ENCODE measurements at regions not wholly inside any gene's neighbourhood (a gene's known extent, or its start where the extent isn't known, plus 50 kb on each side); places are given as distances from the start of the nearest gene placed in this dataset.

DNA sequence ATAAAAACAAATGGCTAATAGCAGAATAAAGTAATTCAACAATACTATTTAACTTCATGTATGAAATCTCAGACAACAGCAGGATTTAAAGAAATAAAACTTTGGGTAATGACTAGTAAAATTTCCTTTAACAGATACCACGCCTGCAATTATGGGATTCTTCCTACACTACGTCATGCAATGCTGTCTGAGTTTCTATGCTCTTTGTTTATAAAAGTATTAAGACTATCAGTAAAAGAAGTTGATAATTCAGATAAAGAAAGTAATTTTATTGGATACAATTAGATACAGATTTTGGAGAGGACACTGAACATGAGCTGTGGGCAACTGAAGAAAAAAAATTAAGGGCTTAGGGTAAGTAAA lies 308.4 kb upstream of the LRFN5 start:
- Histone ChIP-seq H3K36me3 (ENCODE audit: control insufficient read depth in 3 of 3, insufficient read depth in 2 of 3, low read depth in 1 of 3, low read length in 3 of 3) (no peaks in the 10 kb centered on the region), H3K4me3 (ENCODE audit: low read depth in 1 of 3, low read length in 3 of 3) (no peak overlapping the region), H3K4me1 (ENCODE audit: control insufficient read depth in 3 of 3, insufficient read depth in 2 of 3, low read depth in 1 of 3, low read length in 2 of 3) (no peaks in the 10 kb centered on the region), H3K27me3 (ENCODE audit: control insufficient read depth in 3 of 3, insufficient read depth in 3 of 3, low read length in 3 of 3) (no peaks in the 10 kb centered on the region), H3K9me3 (ENCODE audit: control insufficient read depth in 2 of 2, insufficient read depth in 1 of 2, low read depth in 1 of 2, low read length in 1 of 2) (no peaks in the 10 kb centered on the region), H3K27ac (ENCODE audit: low read depth in 1 of 3, low read length in 2 of 3) (no peak overlapping the region)
- FAIRE-seq (no peak), DNase-seq (no peak)
- WGBS, 3 donors: 32 to 64% (median 46%) methylated on average over 2 of the region's 2 CpGs

DNA sequence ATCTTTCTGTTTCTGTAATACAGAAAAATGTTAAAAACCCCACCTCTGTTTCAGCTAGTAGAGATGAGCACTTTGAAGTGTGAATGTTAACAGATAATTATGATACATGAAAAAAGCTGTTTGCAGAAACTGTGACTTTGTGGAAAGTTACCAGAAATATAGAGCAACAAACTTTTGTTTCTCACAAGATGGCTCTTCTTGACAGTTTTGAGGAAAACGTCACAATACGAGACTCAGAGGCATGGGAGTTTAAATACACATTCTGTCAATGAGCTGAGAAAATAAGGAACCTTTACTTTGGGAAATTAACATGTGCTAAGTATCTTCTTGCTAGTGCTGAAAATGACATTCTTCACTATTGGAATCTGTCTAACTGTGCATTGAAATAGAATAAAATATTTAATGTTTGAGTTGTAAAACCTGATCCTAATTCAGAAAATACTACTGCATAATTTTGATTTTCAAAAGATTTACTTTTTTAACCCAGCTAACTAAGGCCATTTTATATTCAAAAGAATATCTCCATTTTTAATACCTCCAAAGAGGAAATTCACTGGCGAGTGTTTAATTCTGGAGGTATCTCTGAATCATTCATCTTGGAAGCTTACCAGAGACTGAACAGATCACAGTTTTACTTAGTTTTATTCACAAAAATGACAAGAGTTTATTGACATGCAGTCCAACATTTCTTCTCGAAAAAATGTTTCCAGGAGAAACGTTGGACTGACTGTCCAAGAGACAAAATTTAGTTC lies 308.9 kb upstream of the LRFN5 start:
- Histone ChIP-seq H3K4me3 (ENCODE audit: low read depth in 1 of 3, low read length in 3 of 3) (no peak overlapping the region), H3K36me3 (ENCODE audit: control insufficient read depth in 3 of 3, insufficient read depth in 2 of 3, low read depth in 1 of 3, low read length in 3 of 3) (no peaks in the 10 kb centered on the region), H3K4me1 (ENCODE audit: control insufficient read depth in 3 of 3, insufficient read depth in 2 of 3, low read depth in 1 of 3, low read length in 2 of 3) (no peaks in the 10 kb centered on the region), H3K27ac (ENCODE audit: low read depth in 1 of 3, low read length in 2 of 3) (no peak overlapping the region), H3K27me3 (ENCODE audit: control insufficient read depth in 3 of 3, insufficient read depth in 3 of 3, low read length in 3 of 3) (no peaks in the 10 kb centered on the region), H3K9me3 (ENCODE audit: control insufficient read depth in 2 of 2, insufficient read depth in 1 of 2, low read depth in 1 of 2, low read length in 1 of 2) (no peaks in the 10 kb centered on the region)
- 53 to 62% (median 59%) methylated on average over 5 of the region's 5 CpGs for WGBS, 3 donors
- no peak for FAIRE-seq
- no peak for DNase-seq

DNA sequence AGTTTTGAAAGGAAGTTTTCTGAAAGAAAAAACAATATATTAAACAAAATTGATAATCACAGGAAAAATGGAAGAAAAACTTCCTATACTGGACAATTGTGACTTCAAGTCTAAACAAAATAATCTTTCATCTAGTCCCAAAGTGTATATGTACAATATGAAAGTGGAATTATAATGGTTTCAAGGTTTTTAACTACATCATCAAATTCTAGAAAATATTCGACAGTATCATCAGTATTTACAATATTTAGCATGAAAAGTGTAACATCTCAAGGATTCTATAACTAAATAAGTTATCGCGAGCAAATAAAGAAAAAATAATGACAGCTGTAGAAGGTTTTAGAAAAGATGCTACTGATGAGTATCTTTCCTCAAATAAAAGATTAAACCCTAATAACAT lies 310.9 kb upstream of the LRFN5 start:
- no peaks in the 10 kb centered on the region for H3K4me1 ChIP-seq (ENCODE audit: control insufficient read depth in 3 of 3, insufficient read depth in 2 of 3, low read depth in 1 of 3, low read length in 2 of 3)
- FAIRE-seq: no peak
- H3K9me3 ChIP-seq (ENCODE audit: control insufficient read depth in 2 of 2, insufficient read depth in 1 of 2, low read depth in 1 of 2, low read length in 1 of 2): no peaks in the 10 kb centered on the region

DNA sequence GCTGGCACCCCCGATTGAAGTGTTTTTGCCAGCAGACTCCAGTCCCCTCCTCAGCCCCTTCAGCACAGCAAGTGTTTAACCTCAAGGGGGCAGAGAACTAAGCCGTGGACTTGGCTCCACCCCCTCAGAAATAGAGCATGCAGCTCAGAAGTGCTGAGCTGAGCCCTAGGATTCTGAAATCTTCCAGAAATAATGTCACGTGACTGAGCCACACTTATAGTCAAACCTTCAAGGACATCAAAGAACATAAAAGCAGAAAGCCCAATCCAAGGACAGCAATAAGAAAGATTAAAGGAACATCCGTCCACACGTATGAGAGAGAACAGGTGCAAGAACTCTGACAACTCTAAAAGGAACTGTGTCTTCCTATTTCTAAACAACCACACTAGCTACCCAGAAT lies 317.7 kb upstream of the LRFN5 start:
- DNase-seq: no peak
- H3K4me3 ChIP-seq (ENCODE audit: low read depth in 1 of 3, low read length in 3 of 3): no peak overlapping the region
- peaks cover 0 to 5% of the 10 kb centered on the region in 2 donors for H3K9me3 ChIP-seq (ENCODE audit: control insufficient read depth in 2 of 2, insufficient read depth in 1 of 2, low read depth in 1 of 2, low read length in 1 of 2)
- no peaks in the 10 kb centered on the region for H3K36me3 ChIP-seq (ENCODE audit: control insufficient read depth in 3 of 3, insufficient read depth in 2 of 3, low read depth in 1 of 3, low read length in 3 of 3)
- no peaks in the 10 kb centered on the region for H3K27me3 ChIP-seq (ENCODE audit: control insufficient read depth in 3 of 3, insufficient read depth in 3 of 3, low read length in 3 of 3)
- no peak for FAIRE-seq
- WGBS, 3 donors: 55 to 79% (median 55%) methylated on average over 5 of the region's 5 CpGs
- no peak overlapping the region for H3K27ac ChIP-seq (ENCODE audit: low read depth in 1 of 3, low read length in 2 of 3)
- H3K4me1 ChIP-seq (ENCODE audit: control insufficient read depth in 3 of 3, insufficient read depth in 2 of 3, low read depth in 1 of 3, low read length in 2 of 3): no peaks in the 10 kb centered on the region

More for the DNA sequence above, 310.9 kb upstream of the LRFN5 start:
- no peaks in the 10 kb centered on the region for H3K27me3 ChIP-seq (ENCODE audit: control insufficient read depth in 3 of 3, insufficient read depth in 3 of 3, low read length in 3 of 3)
- no peak overlapping the region for H3K27ac ChIP-seq (ENCODE audit: low read depth in 1 of 3, low read length in 2 of 3)
- no peak for DNase-seq
- 90 to 91% (median 91%) methylated on average over 3 of the region's 3 CpGs for WGBS, 3 donors
- H3K4me3 ChIP-seq (ENCODE audit: low read depth in 1 of 3, low read length in 3 of 3): no peak overlapping the region
- H3K36me3 ChIP-seq (ENCODE audit: control insufficient read depth in 3 of 3, insufficient read depth in 2 of 3, low read depth in 1 of 3, low read length in 3 of 3): no peaks in the 10 kb centered on the region

DNA sequence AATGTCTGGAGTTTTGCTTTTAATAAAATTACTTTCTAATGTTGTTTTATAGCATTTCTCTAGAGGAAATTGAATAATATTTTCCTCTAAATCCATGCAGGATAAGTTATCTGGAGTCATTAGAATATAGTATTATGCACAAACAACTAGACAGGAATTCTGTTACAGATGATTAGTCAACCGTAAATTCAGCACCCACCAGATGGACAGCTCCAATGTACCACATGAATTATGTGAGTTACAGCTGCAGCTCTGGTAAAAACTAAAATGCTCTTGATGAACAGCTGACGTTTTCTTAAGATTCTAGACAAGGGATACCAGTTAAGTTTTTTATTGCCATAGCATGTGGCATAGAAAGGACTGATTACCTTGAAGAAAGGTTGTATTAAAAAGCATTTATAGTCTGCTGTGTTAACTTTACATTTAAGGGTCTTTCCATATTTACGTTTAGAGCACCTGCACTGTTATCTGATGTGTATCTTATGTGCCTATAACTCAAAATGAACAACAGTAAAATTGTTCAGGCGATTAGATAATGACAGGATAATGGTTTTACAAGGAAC lies 321.4 kb upstream of the LRFN5 start:
- H3K27ac ChIP-seq (ENCODE audit: low read depth in 1 of 3, low read length in 2 of 3): no peak overlapping the region
- WGBS, 3 donors: 5 to 22% (median 10%) methylated on average over 4 of the region's 4 CpGs
- H3K4me3 ChIP-seq (ENCODE audit: low read depth in 1 of 3, low read length in 3 of 3): no peak overlapping the region
- FAIRE-seq (no peak), DNase-seq (peak; percentile 25 to 50)
- H3K36me3 ChIP-seq (ENCODE audit: control insufficient read depth in 3 of 3, insufficient read depth in 2 of 3, low read depth in 1 of 3, low read length in 3 of 3): no peaks in the 10 kb centered on the region
- no peaks in the 10 kb centered on the region for H3K4me1 ChIP-seq (ENCODE audit: control insufficient read depth in 3 of 3, insufficient read depth in 2 of 3, low read depth in 1 of 3, low read length in 2 of 3)
- H3K9me3 ChIP-seq (ENCODE audit: control insufficient read depth in 2 of 2, insufficient read depth in 1 of 2, low read depth in 1 of 2, low read length in 1 of 2): peaks cover 0 to 5% of the 10 kb centered on the region in 2 donors
- H3K27me3 ChIP-seq (ENCODE audit: control insufficient read depth in 3 of 3, insufficient read depth in 3 of 3, low read length in 3 of 3): no peaks in the 10 kb centered on the region

DNA sequence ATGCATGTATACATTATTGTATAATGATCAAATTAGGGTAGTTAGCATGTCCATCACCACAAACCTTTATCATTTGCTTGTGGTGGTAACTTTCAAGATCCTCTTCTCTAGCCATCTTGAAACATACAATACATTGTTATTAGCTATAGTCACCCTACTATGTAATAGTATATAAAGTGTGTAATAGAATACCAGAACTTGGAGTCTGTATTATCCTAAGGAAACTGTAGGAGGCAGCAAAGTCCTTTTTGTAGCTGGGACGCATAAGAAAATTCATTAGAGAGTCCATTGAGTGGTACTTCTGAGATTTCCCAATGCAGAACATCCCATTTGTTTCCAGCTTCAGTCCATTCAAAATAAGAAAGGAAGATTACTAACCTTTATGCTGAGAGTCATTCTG lies 325.9 kb upstream of the LRFN5 start:
- Histone ChIP-seq H3K4me3 (ENCODE audit: low read depth in 1 of 3, low read length in 3 of 3) (no peak overlapping the region), H3K36me3 (ENCODE audit: control insufficient read depth in 3 of 3, insufficient read depth in 2 of 3, low read depth in 1 of 3, low read length in 3 of 3) (no peaks in the 10 kb centered on the region), H3K9me3 (ENCODE audit: control insufficient read depth in 2 of 2, insufficient read depth in 1 of 2, low read depth in 1 of 2, low read length in 1 of 2) (no peaks in the 10 kb centered on the region), H3K27me3 (ENCODE audit: control insufficient read depth in 3 of 3, insufficient read depth in 3 of 3, low read length in 3 of 3) (no peaks in the 10 kb centered on the region), H3K27ac (ENCODE audit: low read depth in 1 of 3, low read length in 2 of 3) (no peak overlapping the region), H3K4me1 (ENCODE audit: control insufficient read depth in 3 of 3, insufficient read depth in 2 of 3, low read depth in 1 of 3, low read length in 2 of 3) (no peaks in the 10 kb centered on the region)
- peak; percentile 13 to 32 for DNase-seq
- 4 to 25% (median 9%) methylated on average over 1 of the region's 1 CpG for WGBS, 3 donors
- no peak for FAIRE-seq

DNA sequence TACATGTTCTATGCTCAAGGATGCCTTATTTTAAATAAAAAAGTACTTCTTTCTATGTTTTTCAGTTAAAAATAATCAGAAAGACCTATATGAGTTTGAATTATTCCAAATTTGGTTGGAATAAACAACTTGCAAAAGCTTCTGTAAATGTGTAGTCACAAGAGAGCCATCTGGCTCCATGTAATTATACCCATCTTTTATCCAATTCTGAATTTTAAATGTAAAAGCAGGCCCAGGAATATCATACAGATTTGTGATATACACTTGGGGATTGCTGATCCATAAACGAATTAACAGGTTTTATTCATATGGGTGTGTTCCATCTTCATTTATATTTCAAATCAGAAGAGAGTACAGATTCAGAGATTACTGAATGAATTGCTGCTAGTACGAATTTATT lies 329.2 kb upstream of the LRFN5 start:
- Histone ChIP-seq H3K9me3 (ENCODE audit: control insufficient read depth in 2 of 2, insufficient read depth in 1 of 2, low read depth in 1 of 2, low read length in 1 of 2) (no peaks in the 10 kb centered on the region), H3K36me3 (ENCODE audit: control insufficient read depth in 3 of 3, insufficient read depth in 2 of 3, low read depth in 1 of 3, low read length in 3 of 3) (no peaks in the 10 kb centered on the region), H3K4me3 (ENCODE audit: low read depth in 1 of 3, low read length in 3 of 3) (no peak overlapping the region), H3K27ac (ENCODE audit: low read depth in 1 of 3, low read length in 2 of 3) (no peak overlapping the region), H3K27me3 (ENCODE audit: control insufficient read depth in 3 of 3, insufficient read depth in 3 of 3, low read length in 3 of 3) (no peaks in the 10 kb centered on the region), H3K4me1 (ENCODE audit: control insufficient read depth in 3 of 3, insufficient read depth in 2 of 3, low read depth in 1 of 3, low read length in 2 of 3) (no peaks in the 10 kb centered on the region)
- WGBS, 3 donors: 44 to 65% (median 46%) methylated on average over 2 of the region's 2 CpGs
- FAIRE-seq: no peak
- no peak for DNase-seq

DNA sequence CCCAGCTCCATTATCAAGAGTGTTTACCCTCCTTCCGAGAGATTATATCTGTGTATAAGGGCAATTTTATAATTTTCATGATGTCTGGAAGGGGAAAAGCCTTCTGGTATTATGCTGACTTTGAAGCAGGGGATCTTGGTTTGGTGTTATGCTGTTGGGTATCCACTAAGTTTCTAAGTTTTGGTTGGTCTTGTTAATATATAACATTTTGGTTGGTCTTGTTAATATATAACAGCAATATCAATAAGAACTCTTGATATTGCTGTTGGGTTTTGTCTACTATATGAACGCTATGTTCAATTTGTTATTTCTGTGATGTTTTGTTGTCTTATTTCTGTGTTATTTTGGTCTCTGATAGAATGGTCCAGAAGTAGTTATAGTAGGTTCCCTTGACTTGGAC lies 349.2 kb upstream of the LRFN5 start:
- peaks cover 0 to 15% of the 10 kb centered on the region in 2 donors for H3K9me3 ChIP-seq (ENCODE audit: control insufficient read depth in 2 of 2, insufficient read depth in 1 of 2, low read depth in 1 of 2, low read length in 1 of 2)
- H3K4me3 ChIP-seq (ENCODE audit: low read depth in 1 of 3, low read length in 3 of 3): no peak overlapping the region
- WGBS, 3 donors: 53 to 78% (median 56%) methylated on average over 2 of the region's 2 CpGs
- no peak for FAIRE-seq
- DNase-seq: no peak
- no peaks in the 10 kb centered on the region for H3K27me3 ChIP-seq (ENCODE audit: control insufficient read depth in 3 of 3, insufficient read depth in 3 of 3, low read length in 3 of 3)
- H3K36me3 ChIP-seq (ENCODE audit: control insufficient read depth in 3 of 3, insufficient read depth in 2 of 3, low read depth in 1 of 3, low read length in 3 of 3): no peaks in the 10 kb centered on the region
- no peak overlapping the region for H3K27ac ChIP-seq (ENCODE audit: low read depth in 1 of 3, low read length in 2 of 3)
- H3K4me1 ChIP-seq (ENCODE audit: control insufficient read depth in 3 of 3, insufficient read depth in 2 of 3, low read depth in 1 of 3, low read length in 2 of 3): no peaks in the 10 kb centered on the region

DNA sequence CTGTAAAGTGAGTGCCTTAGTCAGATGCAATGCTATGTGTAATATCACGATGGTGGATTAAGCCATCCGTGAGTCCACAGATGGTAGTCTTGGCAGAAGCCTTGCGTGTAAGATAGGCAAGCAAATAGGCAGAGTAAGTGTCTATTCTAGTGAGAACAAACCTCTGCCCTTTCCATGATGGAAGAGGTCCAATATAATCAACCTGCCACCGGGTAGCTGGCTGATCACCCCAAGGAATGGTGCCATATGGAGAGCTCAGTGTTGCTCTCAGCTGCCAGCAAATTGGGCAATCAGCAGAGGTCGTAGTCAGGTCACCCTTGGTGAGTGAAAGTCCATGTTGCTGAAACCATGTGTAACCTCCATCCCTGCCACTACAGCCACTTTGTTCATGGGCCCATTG lies 371.2 kb upstream of the LRFN5 start:
- H3K27ac ChIP-seq (ENCODE audit: low read depth in 1 of 3, low read length in 2 of 3): no peak overlapping the region
- no peak for DNase-seq
- FAIRE-seq: no peak
- no peaks in the 10 kb centered on the region for H3K27me3 ChIP-seq (ENCODE audit: control insufficient read depth in 3 of 3, insufficient read depth in 3 of 3, low read length in 3 of 3)
- no peaks in the 10 kb centered on the region for H3K4me1 ChIP-seq (ENCODE audit: control insufficient read depth in 3 of 3, insufficient read depth in 2 of 3, low read depth in 1 of 3, low read length in 2 of 3)
- no peak overlapping the region for H3K4me3 ChIP-seq (ENCODE audit: low read depth in 1 of 3, low read length in 3 of 3)
- H3K9me3 ChIP-seq (ENCODE audit: control insufficient read depth in 2 of 2, insufficient read depth in 1 of 2, low read depth in 1 of 2, low read length in 1 of 2): peaks cover 0 to 6% of the 10 kb centered on the region in 2 donors
- no peaks in the 10 kb centered on the region for H3K36me3 ChIP-seq (ENCODE audit: control insufficient read depth in 3 of 3, insufficient read depth in 2 of 3, low read depth in 1 of 3, low read length in 3 of 3)
- 71 to 83% (median 79%) methylated on average over 5 of the region's 5 CpGs for WGBS, 3 donors
